NAMALWA (cell line): ENCODE measurements at regions not wholly inside any gene's neighbourhood (a gene's known extent, or its start where the extent isn't known, plus 50 kb on each side); places are given as distances from the start of the nearest gene placed in this dataset.

Source experiments
- DNase-seq: peaks from one replicate; pipeline ENCODE4 v3.0.0-alpha.2; 2015; ENCODE audit warnings: low spot score

- no peak for DNase-seq
Observed at GRCh38 chrX:22664826-22665225, 334.9 kb upstream of the DDX53 start.

- DNase-seq, result no peak
Observed at GRCh38 chrX:22665818-22666217, 333.9 kb upstream of the DDX53 start.

GRCh38 chrX:22666441-22666840, 333.3 kb upstream of the DDX53 start:
- DNase-seq, result peak; percentile 96

- DNase-seq, result no peak
Observed at GRCh38 chrX:22674932-22675331, 324.8 kb upstream of the DDX53 start.

- peak; percentile 90 for DNase-seq
Observed at GRCh38 chrX:22686138-22686541, 313.6 kb upstream of the DDX53 start.

GRCh38 chrX:22689290-22689689, 310.5 kb upstream of the DDX53 start:
- no peak for DNase-seq

- DNase-seq, result no peak
Observed at GRCh38 chrX:22690116-22690515, 309.6 kb upstream of the DDX53 start.

GRCh38 chrX:22691966-22692565, 307.7 kb upstream of the DDX53 start:
- DNase-seq, result no peak

- DNase-seq, result no peak
Observed at GRCh38 chrX:22698151-22698550, 301.6 kb upstream of the DDX53 start.

GRCh38 chrX:22699581-22700091, 300.1 kb upstream of the DDX53 start:
- DNase-seq, result no peak

GRCh38 chrX:22712942-22713341, 286.8 kb upstream of the DDX53 start:
- no peak for DNase-seq

GRCh38 chrX:22730542-22730941, 269.2 kb upstream of the DDX53 start:
- DNase-seq, result peak; percentile 47

- no peak for DNase-seq
Observed at GRCh38 chrX:22737541-22737940, 262.2 kb upstream of the DDX53 start.

GRCh38 chrX:22739276-22739675, 260.5 kb upstream of the DDX53 start:
- no peak for DNase-seq

GRCh38 chrX:22740836-22741235, 258.9 kb upstream of the DDX53 start:
- DNase-seq, result no peak

- DNase-seq, result no peak
Observed at GRCh38 chrX:22742174-22742573, 257.6 kb upstream of the DDX53 start.

- no peak for DNase-seq
Observed at GRCh38 chrX:22746081-22746480, 253.7 kb upstream of the DDX53 start.

- peak; percentile 67 for DNase-seq
Observed at GRCh38 chrX:22748093-22748999, 251.4 kb upstream of the DDX53 start.

- DNase-seq, result no peak
Observed at GRCh38 chrX:22758807-22759481, 240.8 kb upstream of the DDX53 start.

GRCh38 chrX:22760513-22761057, 239.2 kb upstream of the DDX53 start:
- DNase-seq, result peak; percentile 13

- no peak for DNase-seq
Observed at GRCh38 chrX:22788221-22788620, 211.5 kb upstream of the DDX53 start.

GRCh38 chrX:22795671-22796070, 204.1 kb upstream of the DDX53 start:
- DNase-seq, result no peak
